GOT3 (cell line): ENCODE measurements at regions not wholly inside any gene's neighbourhood (a gene's known extent, or its start where the extent isn't known, plus 50 kb on each side); places are given as distances from the start of the nearest gene placed in this dataset.

Experiments used
- DNase-seq: peaks from one replicate; lab custom pipeline; 2025; ENCODE audit warnings: mixed read lengths; lab: John Stamatoyannopoulos, UW

DNA sequence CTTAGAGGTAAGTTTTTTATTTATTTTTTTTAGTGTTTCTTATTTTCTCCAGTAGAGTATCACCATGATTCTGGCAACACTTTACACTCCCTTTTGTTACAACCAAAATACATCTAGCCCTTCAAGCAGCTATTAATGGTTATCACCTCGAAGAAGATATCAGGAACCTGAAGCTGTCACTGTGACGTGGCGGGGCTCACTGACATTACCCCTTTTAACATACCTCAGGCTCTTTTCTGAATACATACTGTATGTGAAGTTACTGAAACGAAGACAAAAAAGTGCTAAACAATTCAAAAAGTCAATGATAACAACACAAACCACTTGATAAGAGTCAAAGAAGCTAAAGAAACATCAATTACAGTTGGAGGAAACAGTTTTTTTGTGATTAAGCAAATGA is 1218.7 kb downstream of the EFNB2 start:
- DNase-seq = no peak

DNA sequence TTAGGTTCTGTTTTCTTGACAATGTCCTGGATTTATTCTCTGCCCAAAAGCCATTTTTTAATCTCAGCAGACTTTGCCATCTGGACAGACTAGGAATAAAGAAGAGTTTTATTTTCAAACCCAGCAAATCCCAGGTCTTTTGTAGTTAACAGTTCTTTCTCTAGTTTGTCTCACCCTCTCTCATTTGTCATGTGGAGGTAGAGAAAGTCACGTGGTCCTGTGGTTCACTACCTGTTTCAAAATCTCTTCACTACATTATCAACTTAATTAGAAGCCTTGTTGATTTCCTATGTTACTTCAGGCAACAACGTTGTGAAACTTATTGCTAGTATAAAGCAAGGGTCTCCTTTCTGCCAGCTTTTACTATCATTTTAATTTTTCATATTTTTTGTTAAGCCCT is 1222.6 kb downstream of the EFNB2 start:
- no peak for DNase-seq

DNA sequence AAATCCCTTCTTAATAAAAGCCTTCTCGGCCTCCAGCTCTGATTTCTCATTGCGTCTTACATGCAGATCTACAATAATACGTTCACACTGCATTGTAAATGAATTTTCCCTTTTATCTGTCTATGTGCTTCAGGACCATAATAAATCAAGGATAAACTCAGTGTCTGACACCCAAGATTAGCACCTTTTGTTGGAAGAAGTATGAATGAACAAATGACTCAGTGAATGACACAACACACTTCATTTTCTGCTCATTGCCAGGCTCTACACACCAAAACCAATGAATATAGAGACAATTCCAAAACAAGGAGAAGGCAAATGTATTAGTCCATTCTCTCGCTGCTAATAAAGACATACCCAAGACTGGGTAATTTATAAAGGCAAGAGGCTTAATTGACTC is 1224.4 kb downstream of the EFNB2 start:
- no peak for DNase-seq

DNA sequence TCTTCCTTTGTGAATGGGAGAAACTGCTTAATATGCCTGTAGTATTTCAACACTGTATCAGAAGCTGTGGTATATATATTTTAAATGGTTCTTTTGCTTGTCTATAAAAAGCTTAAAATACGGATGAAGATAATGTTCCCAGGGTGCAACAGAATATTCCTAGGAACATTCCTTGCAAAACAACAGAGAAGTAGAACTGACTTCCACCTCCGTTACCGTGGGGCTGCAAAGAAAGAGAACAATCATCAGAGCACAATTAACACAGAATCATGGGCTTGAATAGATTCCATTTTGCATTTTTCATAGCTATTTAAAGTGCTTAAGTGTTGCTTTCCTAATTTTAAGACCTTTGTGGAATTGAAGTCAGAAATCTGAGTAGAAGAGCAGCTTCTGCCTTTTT is 1227.7 kb downstream of the EFNB2 start:
- no peak for DNase-seq

DNA sequence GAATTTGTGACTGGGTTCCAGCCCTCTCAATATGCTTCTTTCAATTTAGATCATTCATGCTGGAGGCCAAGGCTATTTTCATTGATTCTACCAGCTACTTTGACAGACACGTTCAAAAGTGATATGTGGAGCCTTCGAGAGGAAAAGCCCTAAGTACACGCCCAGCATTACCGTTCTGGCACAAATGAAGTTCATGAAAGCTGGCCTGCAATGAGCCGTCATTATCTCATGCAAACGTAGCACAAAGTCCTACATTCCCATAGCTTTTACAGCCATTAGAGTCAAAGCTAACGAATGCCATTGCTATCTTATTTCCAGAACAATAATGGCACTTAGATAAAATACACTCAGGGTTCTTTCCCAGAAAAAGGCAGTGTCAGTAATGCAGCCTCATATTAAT is 1237.6 kb downstream of the EFNB2 start:
- DNase-seq = no peak

DNA sequence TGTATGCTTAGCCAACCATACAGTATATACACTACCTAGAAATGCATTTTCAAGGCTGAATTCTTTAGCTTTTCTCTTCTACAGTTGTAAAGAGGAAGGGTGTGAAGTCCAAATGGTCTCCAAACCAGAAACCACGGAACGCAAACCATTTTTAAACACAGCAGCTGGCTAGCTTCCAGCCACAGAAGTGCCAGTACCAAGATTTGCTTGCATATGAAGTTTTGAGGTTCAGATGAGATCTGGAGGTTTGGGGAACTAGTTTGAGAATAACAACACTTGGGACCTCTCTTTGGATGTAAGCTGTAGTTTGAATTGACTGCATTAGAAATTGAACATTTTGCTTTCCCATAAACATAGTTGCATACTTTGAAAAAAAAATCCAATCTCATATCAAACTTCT is 1243.5 kb downstream of the EFNB2 start:
- no peak for DNase-seq

DNA sequence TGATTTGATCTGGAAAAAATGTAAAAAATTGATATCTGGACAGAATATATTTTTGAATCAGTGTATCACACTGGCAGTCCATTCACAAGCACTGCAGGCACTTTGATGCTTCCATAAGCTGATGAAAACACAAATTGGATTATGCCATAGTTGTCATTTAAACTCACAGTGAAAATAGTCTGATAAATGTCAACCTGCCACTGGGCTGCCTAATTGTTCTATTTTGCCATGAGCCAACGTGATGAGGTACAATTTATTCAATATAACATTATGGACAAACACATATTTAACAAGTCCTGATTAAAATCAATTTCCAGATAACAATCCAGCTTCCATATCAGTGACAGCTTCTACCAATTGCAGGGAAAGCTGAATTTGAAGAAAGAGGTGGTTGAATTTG is 1244.9 kb downstream of the EFNB2 start:
- no peak for DNase-seq

DNA sequence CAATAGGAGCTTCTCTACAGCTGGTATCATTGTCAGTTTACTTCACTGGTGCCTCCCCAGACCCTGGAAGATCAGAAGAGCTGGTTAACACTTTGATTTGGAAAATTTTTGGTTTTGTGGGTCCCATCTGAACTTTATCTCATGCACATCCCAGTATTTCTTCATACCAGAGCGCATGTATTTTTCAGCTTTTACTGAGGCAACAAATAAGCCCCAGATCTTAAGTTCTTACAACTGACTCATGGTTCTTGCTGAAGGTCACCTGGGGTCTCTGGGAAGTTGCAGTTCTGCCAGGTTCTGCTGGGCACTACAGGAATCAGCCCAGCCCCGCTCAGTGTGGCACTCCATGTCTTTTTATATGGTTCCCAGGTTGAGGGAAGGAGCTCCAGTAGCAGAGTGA is 1249.9 kb downstream of the EFNB2 start:
- DNase-seq = no peak

DNA sequence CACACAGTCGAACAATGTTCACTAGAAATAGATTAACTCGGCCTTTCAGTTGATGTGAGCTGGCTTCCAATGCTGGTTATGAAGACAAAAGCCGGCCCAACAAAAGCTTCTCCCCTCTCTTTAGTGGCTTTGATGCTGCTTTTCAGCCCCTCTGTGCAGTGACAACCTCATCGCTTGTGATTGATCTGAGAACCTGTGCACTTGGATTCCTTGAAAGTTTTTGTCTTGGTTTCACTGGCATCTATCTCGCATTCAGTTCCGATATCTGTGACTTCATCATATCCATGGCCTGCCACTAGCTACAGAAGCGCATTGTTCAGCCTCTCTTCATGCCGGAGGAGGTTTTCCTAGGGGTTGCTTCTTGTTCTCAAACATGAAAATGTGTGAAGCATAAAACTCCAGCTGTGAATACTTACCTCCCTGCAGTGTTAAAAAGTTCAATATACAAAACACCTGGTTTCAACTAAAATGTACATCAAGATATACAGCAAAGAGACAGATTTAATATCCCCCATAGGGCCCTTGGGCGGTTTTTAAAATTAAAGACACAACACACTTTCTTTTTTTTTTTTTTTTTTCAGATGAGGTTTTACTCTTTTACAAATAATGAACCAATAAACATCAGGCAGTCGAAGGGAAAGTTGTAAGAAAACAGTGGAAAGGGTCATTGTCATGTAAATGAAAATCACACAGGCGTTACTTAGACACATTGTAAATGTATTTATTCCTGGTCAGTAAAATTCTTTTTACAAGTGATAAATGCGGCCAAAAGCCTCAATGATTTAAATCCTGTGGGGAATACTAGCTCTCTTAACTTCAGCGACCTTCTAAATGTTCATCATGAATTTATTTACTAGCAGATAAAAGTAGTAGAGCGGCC is 1252.8 kb downstream of the EFNB2 start:
- no peak for DNase-seq

DNA sequence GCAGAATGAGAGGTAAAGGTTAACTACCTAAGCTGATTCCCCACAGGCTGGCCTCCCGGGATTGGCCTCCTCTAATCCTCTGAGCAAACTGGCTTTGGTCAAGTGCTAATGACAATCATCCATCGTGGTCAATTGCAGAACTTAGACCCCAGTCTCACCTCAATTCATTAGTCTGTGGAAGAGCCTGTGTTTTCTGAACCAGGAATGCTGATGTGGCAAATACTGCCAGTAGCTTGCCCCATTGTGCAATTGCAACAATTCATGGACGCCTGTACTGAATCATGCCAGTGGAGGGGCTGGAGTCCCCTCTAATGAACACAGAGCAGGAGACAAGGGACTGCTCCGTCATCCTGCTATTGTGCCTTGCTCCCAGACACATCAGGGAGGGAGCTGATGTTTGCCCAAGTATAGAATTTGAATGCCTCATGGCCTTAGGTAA is 1256.5 kb downstream of the EFNB2 start:
- DNase-seq = no peak

DNA sequence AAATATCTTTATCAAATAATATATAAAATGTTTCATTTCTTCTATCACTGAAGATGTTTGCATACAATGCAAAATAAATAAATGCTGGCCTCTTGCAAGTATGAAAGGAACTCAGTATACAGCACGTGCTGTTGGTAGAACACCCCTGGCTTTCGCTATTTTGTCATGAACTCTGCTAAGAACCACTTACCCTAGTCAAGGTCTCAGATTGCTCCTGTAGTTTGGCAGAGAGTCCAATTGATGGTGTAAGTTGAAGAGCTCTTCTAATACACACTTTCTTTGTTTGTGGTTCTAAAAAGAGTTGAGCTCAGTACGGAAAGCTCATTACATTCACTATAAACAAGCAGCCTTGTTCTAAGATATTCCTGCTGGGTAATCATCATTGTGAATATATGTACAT is 1258.9 kb downstream of the EFNB2 start:
- no peak for DNase-seq

DNA sequence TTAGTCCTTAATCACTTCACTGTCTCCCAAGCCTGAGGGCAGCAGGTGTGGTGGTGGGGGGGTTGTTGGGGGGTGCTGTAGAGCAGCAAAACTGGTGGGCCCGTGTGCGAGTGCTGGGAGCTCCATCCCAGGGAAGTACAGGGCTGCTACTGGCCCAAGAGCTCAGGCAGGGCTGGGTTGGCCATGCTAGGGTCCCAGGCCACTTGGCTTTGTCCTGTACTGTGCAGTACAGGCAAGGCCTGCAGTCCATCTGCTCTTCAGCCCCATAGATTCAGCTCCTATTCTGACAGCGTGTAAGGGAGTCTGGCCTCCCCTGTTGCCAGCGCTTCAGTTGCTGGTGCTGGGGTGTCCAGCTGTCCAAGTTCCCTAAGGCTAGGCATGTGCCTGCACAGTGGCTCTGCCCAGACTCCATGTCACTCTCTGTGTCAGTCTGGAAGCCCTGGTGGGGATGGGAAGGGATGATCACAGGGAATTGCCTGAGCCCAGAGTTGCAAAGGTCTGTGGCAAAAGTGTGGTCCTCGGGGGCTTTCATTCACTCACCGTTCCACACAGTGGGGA is 1261.7 kb downstream of the EFNB2 start:
- no peak for DNase-seq

DNA sequence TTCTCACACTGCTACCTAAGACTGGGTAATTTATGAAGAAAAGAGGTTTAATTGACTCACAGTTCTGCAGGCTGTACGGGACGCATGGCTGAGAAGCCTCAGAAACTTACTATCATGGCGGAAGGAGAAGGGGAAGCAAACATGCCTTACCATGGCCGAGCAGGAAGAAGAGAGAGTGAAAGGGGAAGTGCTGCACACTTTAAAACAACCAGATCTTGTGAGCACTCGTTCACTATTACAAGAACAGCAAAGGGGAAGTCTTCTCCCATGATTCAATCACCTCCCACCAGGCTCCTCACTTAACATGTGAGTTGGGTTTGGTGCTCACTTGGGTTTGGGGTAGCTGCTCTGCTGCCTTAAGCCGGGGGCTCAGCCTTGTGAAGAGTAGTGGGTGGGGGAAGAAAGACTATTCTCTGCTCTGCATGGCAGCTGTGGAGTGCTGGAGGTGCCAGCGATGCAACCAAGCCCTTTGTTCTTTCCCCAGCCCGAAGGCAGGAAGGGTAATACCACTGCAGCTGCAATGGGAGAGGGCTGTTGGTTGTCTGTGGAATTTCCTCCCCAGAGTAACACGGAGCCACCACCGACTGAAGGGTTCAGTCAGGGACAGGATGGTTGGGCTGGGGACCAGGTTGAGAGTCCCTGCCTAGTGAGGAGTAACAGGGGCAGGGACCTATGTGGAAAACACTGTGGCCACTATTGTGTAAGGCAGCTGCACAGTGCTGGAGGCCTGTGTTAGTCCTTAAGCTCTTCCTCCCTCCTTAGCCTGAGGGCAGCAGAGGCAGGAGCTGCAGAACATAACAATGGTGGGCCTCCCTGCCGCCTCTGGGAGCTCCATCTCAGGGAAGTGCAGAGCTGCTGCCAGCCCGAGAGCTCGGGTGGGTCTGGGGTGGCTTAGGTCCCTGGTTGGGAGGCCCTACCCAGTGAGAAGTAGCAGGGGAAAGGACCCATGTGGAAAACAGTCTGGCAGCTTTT is 1262.5 kb downstream of the EFNB2 start:
- no peak for DNase-seq

DNA sequence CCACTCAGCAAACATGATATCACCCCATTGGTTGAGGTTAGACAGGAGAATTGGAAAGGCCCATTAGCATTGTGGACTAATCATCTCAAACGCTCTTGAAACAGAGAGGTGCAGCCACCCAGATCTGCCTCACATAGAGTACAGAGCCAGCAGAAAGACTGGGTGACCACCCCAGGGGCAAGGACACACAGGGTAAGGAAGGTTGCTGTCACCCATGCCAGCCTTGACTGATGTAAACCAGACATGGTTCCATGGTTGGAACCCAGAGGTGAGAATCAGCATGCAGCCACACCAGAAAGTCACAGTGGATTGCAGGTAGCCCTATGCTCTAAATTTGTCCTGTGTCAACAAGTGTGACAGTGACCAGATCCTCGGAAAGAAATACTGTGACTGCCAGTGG is 1268.8 kb downstream of the EFNB2 start:
- no peak for DNase-seq

DNA sequence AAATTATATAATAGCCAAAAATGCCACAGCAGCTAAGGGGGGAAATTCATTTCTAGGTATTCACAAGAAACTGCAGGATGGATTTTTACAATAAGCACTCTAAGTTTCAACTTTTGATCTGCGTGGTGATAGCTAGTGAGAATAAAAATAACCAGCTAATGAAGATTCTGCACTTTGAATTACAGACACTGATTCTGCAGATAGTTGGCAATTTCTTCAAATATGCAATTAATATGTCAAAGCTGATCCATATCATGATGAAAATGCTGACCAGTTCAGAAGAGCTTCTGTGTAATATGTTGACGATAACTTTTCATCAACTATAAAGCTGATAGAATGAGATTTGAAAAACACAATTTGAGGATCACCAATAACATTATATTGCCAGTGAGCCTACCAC is 1272.9 kb downstream of the EFNB2 start:
- DNase-seq = no peak

DNA sequence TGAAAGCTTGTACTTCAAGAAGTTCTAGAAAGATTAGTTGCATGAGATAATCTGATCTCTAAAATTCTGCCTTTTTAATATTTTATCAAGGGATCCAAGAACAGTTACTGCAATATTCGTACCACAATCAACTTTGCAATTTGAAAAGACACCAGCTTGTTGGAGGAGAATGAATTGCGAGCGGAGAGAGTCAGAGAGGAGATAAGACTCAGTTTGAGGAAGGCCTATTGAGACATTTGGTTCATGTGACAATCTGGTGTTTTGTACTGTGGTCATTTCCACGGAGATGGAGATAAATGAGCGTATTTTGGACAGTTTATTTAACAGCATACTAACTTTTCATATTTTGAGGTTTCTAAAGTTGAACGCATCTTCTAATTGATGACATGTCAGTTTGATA is 1276.0 kb downstream of the EFNB2 start:
- no peak for DNase-seq

DNA sequence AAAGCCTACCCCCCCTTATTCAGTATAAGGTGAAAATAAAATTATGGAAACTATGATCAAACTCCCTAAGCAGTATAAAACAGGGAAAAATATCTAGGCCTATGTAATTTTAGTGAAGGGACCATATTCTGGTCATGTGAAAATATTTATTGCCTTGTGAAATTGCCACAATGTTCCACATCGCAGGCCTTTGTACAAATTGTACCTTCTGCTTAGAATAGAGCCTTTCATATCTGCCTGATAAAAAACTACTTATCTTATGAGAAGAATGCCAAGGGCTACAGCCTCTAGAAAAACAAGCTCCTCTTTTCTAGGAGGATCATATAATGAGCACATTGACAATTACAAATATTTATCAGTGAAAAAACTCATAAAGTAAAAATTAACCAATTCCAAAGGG is 1280.0 kb downstream of the EFNB2 start:
- DNase-seq = no peak

DNA sequence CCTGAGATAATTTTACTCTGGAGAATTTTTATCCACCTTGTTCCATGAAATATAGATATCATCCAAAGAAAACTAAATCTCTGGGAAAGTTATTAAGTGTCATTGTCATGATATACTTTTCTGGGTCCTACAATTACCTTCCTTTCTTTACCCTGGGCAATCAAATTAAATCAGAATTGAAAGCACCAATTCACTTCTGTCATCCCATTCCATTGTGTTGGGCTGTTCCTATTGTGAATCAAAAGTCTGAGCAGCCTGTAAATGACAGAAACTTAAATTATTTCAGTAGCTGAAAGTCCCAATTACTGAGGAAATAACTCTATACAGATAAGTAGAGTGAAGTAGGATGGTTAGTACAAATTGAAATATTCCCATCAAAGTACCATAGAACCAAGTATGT is 1284.2 kb downstream of the EFNB2 start:
- DNase-seq = no peak

DNA sequence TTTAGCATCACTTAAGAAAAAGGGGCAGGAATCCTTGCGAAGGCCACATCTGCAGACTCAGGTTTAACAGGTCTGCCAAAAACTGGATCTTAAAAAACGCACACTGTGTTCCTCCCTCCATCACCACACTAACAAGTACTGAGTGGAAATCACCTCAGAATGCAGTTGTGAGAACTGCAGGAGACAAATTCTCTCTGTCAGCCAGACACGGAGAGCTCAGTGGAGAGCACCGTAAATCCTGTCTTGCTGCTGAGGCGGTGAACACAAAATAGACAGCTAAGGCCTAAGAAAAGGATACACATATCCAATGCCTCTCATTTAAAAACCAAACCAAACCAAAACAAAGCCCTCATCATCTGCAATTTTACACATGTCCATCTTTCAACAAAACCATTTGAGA is 1287.6 kb downstream of the EFNB2 start:
- DNase-seq = no peak

DNA sequence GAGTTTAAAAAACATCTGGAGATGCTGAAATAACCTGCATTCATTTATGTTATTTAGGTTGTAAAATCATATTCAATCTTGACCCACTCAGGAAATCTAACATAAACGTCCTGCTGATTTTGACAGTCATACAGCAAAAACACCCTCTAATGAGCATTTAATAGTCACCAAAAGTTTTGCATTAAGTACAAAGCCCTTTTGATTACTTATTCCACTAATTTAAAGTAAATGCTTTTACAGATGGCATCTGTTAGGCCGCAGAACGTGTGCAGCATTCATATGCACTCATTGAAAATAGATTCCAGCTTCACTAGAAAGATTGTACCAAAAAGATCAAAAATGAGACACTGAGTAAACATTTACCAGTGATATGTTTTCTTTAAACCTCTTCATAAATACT is 1295.1 kb downstream of the EFNB2 start:
- DNase-seq = no peak

DNA sequence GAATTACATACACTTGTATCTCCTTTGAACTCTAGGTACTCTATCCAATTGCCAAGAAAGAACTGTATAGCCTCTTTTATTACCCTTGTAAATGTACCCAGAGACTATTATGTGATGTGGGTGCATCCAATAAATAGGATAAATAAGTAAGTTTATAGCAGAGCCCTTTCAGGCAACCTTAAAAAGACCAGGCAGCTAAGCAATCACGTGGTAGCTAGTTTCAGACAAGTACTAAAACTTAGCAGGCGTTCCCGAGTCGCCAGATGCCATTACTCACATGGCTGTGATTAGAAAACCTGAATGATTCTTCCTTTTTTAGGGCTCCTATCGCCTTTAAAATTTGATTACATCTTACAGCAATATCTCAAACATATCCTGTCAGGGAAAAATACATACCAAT is 1303.0 kb downstream of the EFNB2 start:
- no peak for DNase-seq

DNA sequence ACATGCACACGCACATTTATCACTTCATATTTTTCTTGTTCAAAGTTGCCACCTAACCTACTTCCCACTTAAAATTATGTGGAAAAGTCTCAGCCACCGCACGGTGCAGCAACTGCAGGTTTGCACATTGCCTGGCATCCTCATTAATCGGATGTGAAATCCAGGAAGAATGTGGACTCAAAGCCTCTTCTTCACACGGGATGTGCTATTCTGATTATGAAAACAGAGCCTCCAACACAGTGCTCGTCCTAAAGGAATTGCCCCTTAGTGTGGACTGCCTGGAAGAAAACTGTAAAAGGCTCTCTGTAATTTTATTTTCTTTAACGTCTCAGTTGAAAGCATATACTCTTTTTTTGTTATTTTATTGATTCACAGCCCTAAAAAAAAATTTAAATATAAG is 1303.5 kb downstream of the EFNB2 start:
- no peak for DNase-seq

DNA sequence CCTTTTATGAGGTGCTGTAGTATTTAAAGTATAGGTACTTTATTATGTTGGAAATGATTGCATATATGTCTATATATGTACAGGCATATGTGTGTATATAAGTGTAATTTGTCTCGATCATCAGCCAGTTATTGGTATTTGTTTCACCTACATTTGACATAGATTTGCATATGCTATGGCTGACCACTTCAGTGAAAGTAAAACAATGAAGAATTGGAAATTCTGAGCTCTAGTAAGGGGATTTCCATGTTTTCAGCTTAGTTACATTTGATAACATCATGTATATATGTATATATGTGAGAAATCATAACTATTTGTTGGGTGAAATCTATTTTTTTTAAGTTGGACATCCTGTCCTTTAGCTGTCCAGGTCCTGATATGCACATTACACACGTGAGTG is 1303.9 kb downstream of the EFNB2 start:
- no peak for DNase-seq
